A673 (cell line): ENCODE measurements at regions not wholly inside any gene's neighbourhood (a gene's known extent, or its start where the extent isn't known, plus 50 kb on each side); places are given as distances from the start of the nearest gene placed in this dataset.

Experiments used
- BruUV-seq: library from RNA; stranded (reverse); fragments of 400-500 nt; replicated peaks from 2 replicates; lab custom pipeline; 2021; lab: Mats Ljungman, UMichigan
- CTCF ChIA-PET: fragments of 300-600 bp; sonication (Branson Sonifier 250); formaldehyde crosslinking; loops from one replicate; lab custom pipeline; 2022; ENCODE audit warnings: antibody characterized with exemption; lab: Charles Lee
- POLR2A ChIA-PET: fragments of 300-600 bp; sonication (Branson Sonifier 250); formaldehyde crosslinking; loops from one replicate; lab custom pipeline; 2022; ENCODE audit warnings: antibody characterized with exemption; ENCODE audit not compliant: low non-redundant PET; lab: Charles Lee
- DNase-seq: peaks from one replicate; pipeline ENCODE4 v3.0.0-alpha.2; 2015; ENCODE audit warnings: low spot score
- H3K27ac ChIP-seq: fragments of 200-600 bp; sonication (generic); 2 replicates; pipeline ENCODE4 v1.5.1; 2016; ENCODE audit warnings: mixed run types, low read depth, mild to moderate bottlenecking, mixed read lengths, antibody characterized with exemption, low read length; ENCODE audit not compliant: poor library complexity, severe bottlenecking
- H3K27me3 ChIP-seq: fragments of 200-600 bp; sonication (generic); replicated peaks from 2 replicates; pipeline ENCODE4 v1.6.1; 2017; ENCODE audit warnings: mixed run types, low read depth, mild to moderate bottlenecking, mixed read lengths, antibody characterized with exemption, low read length; ENCODE audit not compliant: insufficient read depth, poor library complexity
- H3K36me3 ChIP-seq: fragments of 200-600 bp; sonication (generic); 2 replicates; pipeline ENCODE4 v1.6.1; 2016; ENCODE audit warnings: mixed run types, mild to moderate bottlenecking, mixed read lengths, antibody characterized with exemption, low read length; ENCODE audit not compliant: insufficient read depth, poor library complexity, severe bottlenecking
- H3K4me1 ChIP-seq: fragments of 200-600 bp; sonication (generic); 2 replicates; pipeline ENCODE4 v1.6.1; 2017; ENCODE audit warnings: mixed run types, mild to moderate bottlenecking, mixed read lengths, antibody characterized with exemption, low read length; ENCODE audit not compliant: insufficient read depth, poor library complexity, severe bottlenecking
- H3K4me3 ChIP-seq: fragments of 200-600 bp; sonication (generic); 2 replicates; pipeline ENCODE4 v1.5.1; 2016; ENCODE audit warnings: low read depth, mixed run types, mild to moderate bottlenecking, mixed read lengths, low read length; ENCODE audit not compliant: poor library complexity, severe bottlenecking
- H3K9me3 ChIP-seq: fragments of 200-600 bp; sonication (generic); 2 replicates; pipeline ENCODE4 v1.6.1; 2016; ENCODE audit warnings: mixed run types, low read depth, mild to moderate bottlenecking, mixed read lengths, antibody characterized with exemption, low read length; ENCODE audit not compliant: poor library complexity, severe bottlenecking
- CTCF ChIP-seq: fragments of 300-800, 200-600 bp; sonication (generic); conservative IDR thresholded peaks from 2 replicates; pipeline ENCODE4 v1.5.1; 2017; ENCODE audit warnings: low read depth, mild to moderate bottlenecking, antibody characterized with exemption, low read length, moderate library complexity, mixed read lengths
- EZH2 ChIP-seq: fragments of 200-600 bp; sonication (generic); IDR thresholded peaks from 2 replicates; pipeline ENCODE4 v1.6.1; 2017; ENCODE audit warnings: borderline replicate concordance, low read depth, mild to moderate bottlenecking, mixed read lengths, antibody characterized with exemption, low read length; ENCODE audit not compliant: poor library complexity, severe bottlenecking
- intact Hi-C: fragments of 100-400 bp; cut with micrococcal nuclease; formaldehyde crosslinking; loops from one replicate; pipeline ENCODE4 v1.10.0; 2022; ENCODE audit not compliant: unreplicated experiment

- TF ChIP-seq EZH2 = no peak
- TF ChIP-seq CTCF = no peak
- ChIA-PET CTCF (no interaction called here), POLR2A (no interaction called here)
- no TSS peak for BruUV-seq
- no peaks in the 10 kb centered on the region for H3K9me3 ChIP-seq
- H3K27ac ChIP-seq = no peak overlapping the region
- H3K27me3 ChIP-seq = peaks cover 72% of the 10 kb centered on the region
- no peaks in the 10 kb centered on the region for H3K4me1 ChIP-seq
- no peaks in the 10 kb centered on the region for H3K36me3 ChIP-seq
- intact Hi-C loops = no loop called here
- DNase-seq = no peak
- H3K4me3 ChIP-seq = no peak overlapping the region
Measured at GRCh38 chr16:48814994-48815393, 205.0 kb upstream of the N4BP1 start.

- no peak overlapping the region for H3K27ac ChIP-seq
- H3K9me3 ChIP-seq = no peaks in the 10 kb centered on the region
- TF ChIP-seq CTCF = no peak
- no peak for TF ChIP-seq EZH2
- H3K27me3 ChIP-seq = peaks cover 87% of the 10 kb centered on the region
- CTCF ChIA-PET = no interaction called here
- intact Hi-C loops = no loop called here
- POLR2A ChIA-PET = no interaction called here
- H3K36me3 ChIP-seq = no peaks in the 10 kb centered on the region
- no peaks in the 10 kb centered on the region for H3K4me1 ChIP-seq
- no peak overlapping the region for H3K4me3 ChIP-seq
- DNase-seq = no peak
- no TSS peak for BruUV-seq
Measured at GRCh38 chr16:48813485-48813884, 203.5 kb upstream of the N4BP1 start.

- ChIA-PET CTCF (no interaction called here), POLR2A (no interaction called here)
- DNase-seq = no peak
- TF ChIP-seq EZH2 (no peak), CTCF (no peak)
- H3K27ac ChIP-seq = no peak overlapping the region
- no peaks in the 10 kb centered on the region for H3K4me1 ChIP-seq
- intact Hi-C loops = no loop called here
- no peak overlapping the region for H3K4me3 ChIP-seq
- H3K9me3 ChIP-seq = no peaks in the 10 kb centered on the region
- H3K27me3 ChIP-seq = peaks cover 85% of the 10 kb centered on the region
- no TSS peak for BruUV-seq
- H3K36me3 ChIP-seq = no peaks in the 10 kb centered on the region
Measured at GRCh38 chr16:48812856-48813255, 202.9 kb upstream of the N4BP1 start.
